Omental fat pad (tissue), 3 donors: ENCODE measurements at regions not wholly inside any gene's neighbourhood (a gene's known extent, or its start where the extent isn't known, plus 50 kb on each side); places are given as distances from the start of the nearest gene placed in this dataset.

Experiments
- ATAC-seq: fragments of 150-250 bp; one replicate; pipeline ENCODE4 v1.9.1; 2016; ENCODE audit warnings: mild to moderate bottlenecking, moderate library complexity; ENCODE audit not compliant: low FRiP score
- DNase-seq: peaks from one replicate; pipeline ENCODE4 v3.0.0-alpha.2; 2019; ENCODE audit warnings: low spot score
- CTCF ChIP-seq, 3 donors: fragments of 450-650 bp; IDR thresholded peaks; one replicate each; pipeline ENCODE4 v1.5.1; 2016 to 2017; ENCODE audit warnings: antibody characterized with exemption in 3 of 3, mild to moderate bottlenecking in 3 of 3, moderate library complexity in 2 of 3

GRCh38 chr20:59382907-59383306, 82.5 kb downstream of the EDN3 start:
- TF ChIP-seq CTCF (IDR thresholded peaks at IDR 0.05): no peak
- no peak for DNase-seq
- no peak for ATAC-seq

GRCh38 chr20:59385038-59385437, 84.6 kb downstream of the EDN3 start:
- TF ChIP-seq CTCF (IDR thresholded peaks at IDR 0.05): no peak
- no peak for DNase-seq
- no peak for ATAC-seq

- DNase-seq (no peak), ATAC-seq (no peak)
- no peak for TF ChIP-seq CTCF (IDR thresholded peaks at IDR 0.05)
Observed at GRCh38 chr20:59385480-59385879, 85.1 kb downstream of the EDN3 start.

- ATAC-seq (no peak), DNase-seq (no peak)
- no peak for TF ChIP-seq CTCF (IDR thresholded peaks at IDR 0.05)
Observed at GRCh38 chr20:59386809-59387208, 86.4 kb downstream of the EDN3 start.

GRCh38 chr20:59387891-59388290, 87.5 kb downstream of the EDN3 start:
- ATAC-seq: no peak
- no peak for DNase-seq
- no peak for TF ChIP-seq CTCF (IDR thresholded peaks at IDR 0.05)

GRCh38 chr20:59388402-59388801, 88.0 kb downstream of the EDN3 start:
- ATAC-seq (no peak), DNase-seq (no peak)
- TF ChIP-seq CTCF (IDR thresholded peaks at IDR 0.05): no peak

GRCh38 chr20:59390437-59390836, 90.0 kb downstream of the EDN3 start:
- DNase-seq: no peak

More at GRCh38 chr20:59390437-59390836, 90.0 kb downstream of the EDN3 start:
- no peak for TF ChIP-seq CTCF (IDR thresholded peaks at IDR 0.05)
- no peak for ATAC-seq
